IPS-NIHi7 (cell line): ENCODE measurements at regions not wholly inside any gene's neighbourhood (a gene's known extent, or its start where the extent isn't known, plus 50 kb on each side); places are given as distances from the start of the nearest gene placed in this dataset.

Experiments used
- DNase-seq: peaks from one replicate; pipeline ENCODE4 v3.0.0; 2012; ENCODE audit warnings: mixed read lengths; ENCODE audit errors: extremely low spot score

DNA sequence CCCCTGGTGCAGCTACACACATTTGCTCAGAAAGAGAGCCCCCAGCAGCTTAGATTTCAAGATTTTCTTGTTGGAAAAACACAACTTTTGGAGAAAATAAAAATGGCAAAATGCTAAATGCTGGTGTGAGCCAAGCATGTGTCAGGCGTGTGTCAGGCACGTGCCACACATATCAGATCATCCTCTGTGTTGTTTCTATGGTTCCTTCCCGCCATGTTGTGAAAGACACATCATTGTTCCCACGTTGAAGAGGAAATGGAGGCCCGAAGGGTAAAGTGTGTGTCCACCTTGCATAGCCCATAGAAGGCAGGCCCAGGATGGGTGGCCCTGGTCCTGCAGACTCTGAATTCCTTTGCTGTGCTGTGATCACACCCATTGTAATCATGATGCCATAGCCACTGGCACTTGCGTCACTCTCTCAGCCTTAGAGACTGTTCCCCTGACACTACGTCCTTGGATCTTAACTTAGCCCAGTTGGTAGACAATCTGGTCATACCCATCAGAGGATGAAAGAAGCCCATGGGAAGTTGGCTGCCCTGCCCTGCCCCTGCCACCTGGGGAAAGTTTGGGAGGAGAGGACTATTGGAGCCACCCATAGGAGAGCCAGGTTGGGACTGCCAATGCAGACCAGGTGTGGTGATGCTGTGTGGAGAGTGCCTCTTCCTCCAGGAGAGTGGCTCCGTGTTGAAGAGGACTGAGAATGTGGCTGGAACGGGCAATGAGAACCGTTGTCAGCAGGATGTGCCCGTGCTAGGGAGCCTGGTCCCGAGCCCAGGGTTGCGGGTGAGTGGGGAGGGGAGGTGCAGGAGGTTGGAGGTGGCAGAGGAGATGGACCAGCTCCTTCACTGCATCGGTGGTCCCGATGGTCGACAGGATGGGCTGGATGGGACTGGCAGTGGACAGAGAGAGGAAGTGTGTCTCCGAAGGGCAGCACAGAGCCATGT lies 65.6 kb upstream of the IGFBP3 start:
- no peak for DNase-seq

DNA sequence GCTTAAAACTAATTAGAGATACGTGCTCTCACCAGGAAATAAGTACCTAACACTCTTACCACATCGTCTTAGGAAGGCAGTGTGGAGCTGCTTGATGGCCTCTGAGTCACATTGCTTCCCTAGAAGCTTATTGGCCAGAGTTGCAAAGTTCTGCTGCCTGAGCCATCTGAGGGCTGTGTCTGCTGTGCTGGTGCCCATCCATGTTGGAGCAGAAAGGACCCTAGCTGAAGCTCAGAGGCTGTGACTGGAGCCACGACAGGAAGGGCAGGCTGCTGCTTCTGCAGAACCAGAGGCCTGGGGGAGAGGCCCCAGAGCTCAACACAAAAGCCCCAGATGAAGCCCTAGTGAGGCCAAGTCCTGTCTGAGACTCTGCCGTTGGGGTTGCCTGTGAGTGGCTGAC lies 64.8 kb upstream of the IGFBP3 start:
- no peak for DNase-seq

DNA sequence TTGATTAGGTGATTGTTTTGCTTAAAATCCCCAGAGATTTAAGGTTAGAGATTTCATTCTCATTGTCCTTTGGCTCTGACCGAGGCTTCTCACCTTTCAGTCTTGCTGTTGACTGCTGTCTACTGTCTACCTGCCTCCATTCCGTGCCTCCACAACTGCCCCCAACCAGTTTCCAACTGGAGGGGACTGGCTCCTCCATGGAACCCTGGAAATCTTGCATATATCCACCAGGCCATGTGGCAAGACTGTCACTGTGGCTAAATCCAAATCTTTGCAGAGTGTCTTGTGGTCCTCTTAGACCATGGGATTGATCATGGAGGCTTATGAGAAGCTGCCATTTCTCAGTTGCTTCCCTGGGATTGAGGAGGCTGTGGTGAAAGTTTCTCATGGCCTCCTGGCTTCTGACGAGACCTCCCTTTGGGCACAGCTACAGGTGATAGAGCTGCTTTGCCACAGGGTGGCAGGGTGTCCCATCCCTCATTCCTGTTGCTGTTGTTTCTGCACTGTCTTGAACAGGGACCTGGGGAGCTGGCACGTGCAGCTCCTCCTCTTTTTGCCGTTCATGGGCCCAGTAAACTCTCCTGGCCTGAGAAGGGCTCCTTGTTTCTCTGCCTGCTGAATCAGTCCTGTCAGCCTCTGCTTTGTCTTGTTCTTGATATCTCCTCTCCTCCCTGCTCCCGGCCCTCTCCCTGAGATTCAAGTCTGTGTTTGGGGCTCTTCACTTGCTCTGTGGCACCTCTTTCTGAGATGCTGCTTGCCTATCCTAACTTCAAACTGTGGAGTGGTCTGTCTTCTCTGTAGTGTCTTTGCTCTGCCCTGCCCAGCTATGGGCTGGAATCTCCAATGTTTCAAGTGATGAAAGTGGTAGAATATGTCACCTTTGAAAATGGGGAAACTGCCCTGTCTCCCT lies 63.6 kb upstream of the IGFBP3 start:
- DNase-seq = no peak

DNA sequence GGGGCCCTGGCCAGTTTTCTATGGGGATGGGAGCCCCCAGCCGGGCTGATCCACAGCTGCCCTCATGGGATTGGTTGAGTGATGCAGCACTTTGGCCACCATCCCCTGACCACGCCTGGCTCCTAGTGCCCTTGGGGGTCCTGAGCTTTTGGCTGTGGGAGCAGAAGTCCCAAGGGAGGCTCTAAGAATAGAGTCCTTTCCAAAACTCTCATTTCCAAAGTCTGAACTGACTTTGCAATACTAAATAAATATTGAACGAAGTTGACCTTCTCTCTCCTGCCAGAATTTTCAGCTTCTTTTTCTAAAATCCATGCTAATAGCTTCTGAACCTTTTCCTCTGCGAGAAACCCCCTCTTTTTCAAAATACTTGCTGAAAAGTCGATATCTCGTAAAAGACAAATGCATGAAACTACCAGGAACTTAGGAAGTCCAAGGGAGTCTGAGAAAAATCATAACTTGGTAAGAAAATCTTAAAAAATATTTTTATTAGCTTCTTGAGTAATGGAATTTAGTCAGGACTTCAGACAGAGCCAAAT lies 62.7 kb upstream of the IGFBP3 start:
- DNase-seq = no peak

DNA sequence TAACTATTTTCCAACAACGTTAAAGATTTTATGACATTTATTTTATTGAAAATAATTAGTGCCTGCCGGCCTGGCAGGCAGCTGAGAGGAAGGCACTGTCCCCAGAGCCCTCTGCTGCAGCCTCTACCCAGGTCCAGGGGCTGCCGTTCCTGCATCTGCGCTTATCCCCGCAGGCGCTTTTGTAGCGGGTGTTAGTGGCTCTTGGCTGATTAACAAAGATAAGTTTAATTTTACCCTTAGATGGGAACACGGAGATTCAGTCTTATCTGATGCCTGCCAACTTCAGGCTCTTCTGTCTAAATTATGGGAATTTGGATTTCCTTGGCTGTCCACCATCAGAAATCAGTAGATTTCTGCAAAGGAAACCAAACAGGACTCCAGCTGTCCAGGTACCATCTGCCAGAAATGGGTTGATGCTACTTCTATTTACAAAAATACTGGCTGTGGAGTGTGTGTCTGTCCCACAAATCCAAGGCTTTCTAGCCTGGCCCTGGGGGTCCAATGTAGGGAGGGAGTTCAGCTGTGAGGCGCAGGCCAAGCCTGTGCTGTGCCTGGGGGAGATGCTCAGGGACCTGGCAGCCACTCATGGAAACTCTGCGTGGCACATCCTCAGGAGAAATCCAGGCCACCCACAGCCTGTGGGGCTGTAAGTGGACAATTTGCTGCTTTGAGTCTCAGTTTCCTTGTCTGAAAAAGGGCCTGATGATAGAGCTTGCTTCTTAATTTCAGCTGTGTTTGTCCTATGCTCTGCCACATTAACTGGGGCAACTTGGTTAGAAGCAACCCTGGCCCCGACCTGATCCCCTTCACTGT lies 62.0 kb upstream of the IGFBP3 start:
- no peak for DNase-seq

DNA sequence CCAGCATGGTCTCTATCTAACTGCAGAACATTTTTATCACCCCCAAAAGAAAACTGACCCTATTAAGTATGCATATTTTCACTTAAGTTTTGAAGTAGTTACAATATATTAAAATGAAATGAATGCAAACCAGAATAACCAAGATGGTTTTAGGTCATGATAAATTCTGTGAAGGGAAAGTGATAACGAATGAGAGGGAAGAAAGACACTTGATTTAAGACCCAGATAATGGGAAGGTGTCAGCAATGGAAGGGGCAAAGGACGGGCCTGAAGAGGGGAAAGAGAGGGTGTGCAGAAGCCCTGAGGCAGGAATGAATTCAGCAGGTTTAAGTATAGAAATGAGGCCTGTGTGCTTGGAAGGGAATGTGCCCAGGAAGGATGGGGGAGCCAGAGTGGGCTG lies 61.1 kb upstream of the IGFBP3 start:
- DNase-seq = no peak

DNA sequence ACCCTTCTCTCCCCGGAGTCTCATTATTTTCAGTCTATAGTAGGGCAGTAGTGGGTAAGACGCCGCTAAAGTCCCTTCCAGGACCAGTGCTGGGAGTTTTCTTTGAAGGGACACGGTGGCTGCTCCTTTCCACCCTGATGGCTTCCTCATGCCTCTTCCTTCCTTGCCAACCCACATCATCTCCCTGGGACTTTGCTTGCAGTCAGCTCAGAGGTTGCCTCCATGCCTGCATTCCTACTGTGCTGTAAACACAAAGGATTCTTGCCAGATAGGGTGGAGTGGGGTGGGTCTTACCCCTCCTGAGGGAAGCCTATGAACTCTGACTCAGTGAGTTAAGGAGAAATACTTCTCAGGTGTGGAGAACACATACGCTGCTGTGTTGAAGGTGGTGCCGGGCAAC lies 59.9 kb upstream of the IGFBP3 start:
- no peak for DNase-seq

DNA sequence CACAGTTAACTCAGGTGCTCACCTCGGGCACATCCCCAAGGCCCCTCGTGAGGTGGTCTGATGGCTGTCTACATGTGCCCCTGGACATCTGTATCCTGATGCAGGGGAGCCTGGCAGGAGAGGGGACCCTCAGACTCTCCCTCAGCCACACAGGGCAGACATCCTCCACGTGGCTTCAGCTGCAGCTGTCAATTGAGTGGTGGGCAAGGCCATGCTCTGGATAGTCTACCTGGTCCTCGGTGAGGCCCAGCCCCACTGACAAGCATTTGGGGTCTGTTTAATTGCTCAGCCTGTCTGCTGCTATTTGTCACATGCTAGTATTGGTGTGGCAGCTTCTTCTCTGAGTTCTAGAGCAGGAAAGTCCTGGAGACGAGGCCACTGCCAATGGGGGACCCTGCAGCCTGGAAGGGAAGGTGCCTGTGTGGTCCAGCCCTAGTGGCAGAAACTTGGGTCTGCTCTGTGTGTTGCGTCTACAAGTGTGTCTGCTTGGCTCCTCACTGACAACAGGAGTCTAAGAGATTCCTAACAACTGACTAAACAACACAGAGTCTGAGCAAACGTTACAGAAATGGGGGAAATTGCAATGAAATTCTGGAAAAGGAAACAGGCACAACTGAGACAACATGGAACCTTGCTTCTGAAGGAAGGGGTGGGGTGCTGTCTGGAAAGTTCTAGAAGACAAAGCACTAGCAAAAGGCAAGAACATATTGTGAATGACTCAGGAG lies 59.3 kb upstream of the IGFBP3 start:
- DNase-seq = no peak

DNA sequence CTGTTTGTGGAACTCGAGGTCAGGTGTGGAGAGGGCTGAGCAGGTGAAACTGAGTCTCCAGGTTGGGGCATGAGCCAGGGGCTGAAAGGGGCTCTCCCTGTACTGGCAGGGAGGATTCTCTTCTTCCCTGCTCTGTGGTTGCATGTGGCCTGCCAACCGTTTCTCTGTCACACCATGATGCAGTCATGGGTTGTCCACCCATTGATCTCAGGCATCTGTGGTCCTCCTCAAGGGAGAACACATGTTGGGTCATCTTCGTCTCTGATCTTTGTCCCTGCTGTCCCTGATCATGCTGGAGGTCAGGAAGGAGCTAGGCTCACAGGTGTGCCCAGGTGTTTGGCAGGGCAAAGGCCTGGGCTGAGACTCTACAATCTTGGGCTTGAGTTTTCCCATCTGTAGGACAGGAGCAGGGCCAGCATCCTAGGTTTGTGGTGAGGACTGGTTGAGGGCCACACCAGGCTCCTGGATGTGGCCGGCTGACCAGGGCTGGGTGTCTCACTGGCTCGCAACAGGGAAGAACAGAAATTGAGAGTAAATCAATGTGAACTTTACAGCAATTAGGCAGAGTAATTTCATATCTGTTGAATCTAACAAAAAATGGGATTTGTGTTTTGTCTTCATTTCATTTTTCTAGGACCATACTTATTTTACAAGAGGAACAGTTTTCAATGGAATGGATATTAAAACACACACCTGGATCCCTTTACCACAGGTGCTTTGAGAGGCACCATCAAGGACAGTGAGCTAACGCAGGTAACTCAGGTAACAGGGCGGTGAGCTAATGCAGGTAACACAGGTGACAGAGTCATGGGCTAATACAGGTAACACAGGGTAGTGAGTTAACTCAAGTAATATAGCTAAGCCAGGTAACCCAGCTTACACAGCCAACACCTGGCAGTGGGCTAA lies 58.5 kb upstream of the IGFBP3 start:
- DNase-seq = no peak

DNA sequence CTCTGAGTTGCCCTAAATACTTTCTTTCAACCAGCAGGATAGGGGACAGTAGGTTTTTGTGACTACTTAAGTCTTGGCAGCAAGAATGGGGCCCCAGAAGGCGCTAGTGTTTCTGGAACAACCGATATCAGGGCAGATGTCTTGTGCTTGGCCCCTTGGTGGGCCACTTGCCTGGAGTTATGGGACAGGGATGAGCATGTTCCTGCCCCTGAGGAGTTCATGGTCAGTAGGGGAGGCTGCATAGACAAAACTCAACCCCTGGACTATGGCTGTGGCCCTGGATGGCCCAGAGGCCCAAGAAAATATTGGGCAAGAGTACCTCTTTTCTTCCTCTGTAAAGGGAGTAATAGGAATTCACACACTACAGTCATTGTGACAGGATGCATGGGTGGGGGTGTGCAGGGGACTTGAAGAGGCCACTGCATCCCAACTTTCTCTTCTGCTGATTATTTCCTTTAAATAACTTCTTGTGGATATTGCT lies 57.7 kb upstream of the IGFBP3 start:
- DNase-seq = no peak

DNA sequence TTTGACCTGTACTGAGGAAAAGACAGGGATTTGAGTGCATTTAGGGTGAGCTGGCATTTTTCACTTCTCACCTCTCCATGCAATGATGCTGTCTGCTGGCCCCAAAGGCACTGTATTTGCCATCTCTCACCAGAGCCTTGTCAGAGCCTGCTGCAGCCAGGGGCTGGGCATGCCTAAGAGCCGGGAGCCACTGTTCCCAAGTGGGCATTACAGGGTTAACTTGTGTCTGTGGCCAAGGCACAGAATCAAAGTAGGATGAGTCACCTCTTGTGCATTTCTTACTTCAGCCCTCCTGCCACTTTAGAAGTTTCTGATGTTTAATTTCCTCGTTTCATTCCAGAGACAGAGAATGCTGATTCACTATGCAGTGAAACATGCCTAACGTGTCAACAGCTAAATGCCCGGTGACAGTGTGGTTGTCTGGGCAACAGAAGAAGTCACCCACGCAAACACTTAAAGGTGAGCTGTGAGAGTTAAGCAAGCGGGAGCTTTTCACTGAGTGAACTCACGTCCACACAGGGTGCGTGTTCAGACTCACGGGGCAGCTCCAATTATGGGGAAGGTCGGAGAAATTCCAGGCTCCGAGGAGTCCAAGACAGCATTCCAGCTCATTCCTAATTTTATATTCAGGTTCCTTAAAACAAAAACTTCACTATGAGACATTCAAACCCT lies 57.1 kb upstream of the IGFBP3 start:
- DNase-seq = peak; percentile 82

DNA sequence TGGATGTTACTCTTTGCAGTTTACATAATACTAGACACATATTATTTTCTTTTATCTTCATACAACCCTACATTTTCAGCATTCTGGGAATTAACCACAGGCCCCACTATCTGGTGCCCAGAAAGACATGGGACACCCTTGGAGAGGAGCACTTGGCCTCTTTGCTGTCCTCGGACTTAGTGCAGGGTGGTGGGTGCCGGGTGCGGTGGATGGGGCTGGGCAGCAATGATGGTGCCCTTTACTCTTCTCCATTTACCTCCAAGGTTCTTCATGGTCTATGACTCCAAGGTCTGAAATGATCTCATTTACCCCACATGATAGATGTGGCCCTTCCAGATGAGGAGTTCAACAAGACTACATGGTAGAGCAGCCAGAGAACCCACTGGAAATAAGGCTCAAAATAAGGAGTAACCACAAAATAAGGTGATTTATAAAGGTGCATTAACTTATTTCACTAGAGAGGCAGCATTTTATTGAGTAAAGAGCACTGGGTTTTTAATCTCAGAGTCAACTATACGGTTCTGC lies 56.2 kb upstream of the IGFBP3 start:
- no peak for DNase-seq

DNA sequence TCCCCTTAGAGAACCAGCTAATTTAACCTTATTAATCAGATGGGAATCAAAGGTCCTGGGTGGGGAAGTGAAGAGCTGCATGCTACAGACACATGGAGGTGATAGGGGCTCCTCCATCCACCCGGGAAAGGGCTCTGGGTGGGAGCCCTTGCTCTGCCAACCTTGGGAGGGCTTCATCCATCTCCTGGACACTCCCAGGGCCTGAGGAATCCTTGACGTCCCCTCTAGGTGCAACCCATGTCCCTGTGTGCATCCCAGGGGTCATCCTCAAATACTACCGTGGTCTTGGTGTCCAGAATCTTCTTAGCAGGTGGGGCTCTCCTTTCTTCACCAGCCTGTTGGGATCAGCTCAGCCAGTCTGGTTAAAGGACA lies 55.4 kb upstream of the IGFBP3 start:
- no peak for DNase-seq

DNA sequence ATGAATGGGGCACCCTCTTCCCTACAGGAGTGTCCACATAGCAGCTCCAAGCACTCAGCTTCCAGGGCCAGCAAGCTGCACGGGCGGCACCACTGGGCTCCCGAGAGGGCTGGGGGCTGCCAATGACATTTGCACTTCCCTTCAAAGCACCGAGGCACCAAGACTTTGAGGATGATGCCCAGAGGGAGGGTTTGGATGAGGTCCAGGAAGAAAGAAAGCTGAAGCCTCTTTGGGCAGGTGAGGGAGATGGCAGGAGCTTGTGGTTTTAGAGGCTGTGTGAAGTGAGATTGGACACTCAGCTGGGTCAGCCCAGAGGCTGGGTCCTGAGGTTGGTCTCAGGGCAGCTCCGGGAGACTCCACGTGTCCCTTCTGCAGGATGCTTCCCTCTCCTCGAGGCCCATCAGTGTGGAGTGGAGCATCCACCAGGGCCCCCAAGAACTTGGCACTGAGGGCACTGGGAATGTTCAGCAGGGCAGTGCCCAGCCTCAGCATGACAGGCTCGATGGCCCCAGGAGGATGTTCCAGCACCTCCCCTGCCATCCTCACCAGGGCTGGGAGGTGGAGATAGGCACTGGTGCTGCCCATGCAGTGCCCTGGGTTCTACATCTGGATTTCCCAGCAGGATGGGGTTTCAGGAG lies 54.9 kb upstream of the IGFBP3 start:
- DNase-seq = no peak

DNA sequence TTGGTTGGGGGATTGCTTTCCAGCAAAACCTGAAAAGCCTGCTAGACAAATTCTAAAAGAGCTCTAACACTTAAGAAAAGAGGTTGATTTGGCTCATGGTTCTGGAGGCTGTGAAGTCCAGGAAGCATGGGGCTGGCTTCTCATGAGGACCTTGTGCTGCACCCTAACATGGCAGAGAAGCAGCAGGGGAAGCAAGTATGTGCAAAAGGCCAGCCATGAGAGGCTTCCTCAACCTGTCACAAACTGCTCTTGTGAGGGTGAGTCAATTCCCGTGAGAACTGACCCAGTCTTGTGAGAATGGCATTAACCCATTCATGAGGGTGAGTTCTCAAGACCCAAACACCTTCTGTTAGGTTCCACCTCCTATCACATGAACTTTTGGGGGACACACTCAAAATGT lies 54.3 kb upstream of the IGFBP3 start:
- no peak for DNase-seq

DNA sequence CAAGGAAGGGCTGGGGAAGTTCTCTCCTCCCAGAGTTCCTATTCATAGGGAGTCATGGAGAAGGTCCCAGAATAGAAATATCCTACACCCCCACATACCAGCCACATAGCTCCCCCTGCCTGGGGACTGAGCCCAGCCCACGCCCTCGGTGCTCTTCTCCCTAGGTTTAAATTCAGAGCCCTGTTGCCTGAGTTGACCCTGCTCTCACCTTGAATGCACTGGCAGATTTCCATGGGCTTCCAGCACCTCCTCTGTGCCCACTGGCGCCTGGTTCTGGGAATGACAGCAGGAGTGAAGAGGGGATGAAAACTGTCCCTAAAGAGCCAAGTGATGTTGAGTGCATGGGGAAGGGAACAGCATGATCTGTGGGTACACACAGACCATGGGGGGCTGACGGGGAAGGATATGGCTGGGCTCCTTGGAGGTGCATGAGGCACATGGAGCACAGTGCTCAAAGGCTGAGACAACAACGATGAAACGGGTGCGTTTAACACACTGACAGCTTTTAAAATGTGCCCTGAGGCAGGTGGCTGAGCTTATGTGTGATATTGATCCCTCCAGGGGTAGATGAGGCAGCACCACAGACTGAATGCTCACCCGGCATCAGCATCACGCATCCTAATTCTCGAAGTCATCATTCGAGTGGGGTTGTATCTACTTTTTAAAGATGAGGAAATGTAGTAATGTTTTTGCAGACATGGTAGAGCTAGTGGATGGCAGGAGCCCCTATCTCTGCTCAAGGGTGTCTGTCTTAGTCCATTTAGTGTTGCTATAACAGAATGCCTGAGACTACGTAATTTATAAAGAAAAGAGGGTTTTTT lies 53.7 kb upstream of the IGFBP3 start:
- DNase-seq = no peak

DNA sequence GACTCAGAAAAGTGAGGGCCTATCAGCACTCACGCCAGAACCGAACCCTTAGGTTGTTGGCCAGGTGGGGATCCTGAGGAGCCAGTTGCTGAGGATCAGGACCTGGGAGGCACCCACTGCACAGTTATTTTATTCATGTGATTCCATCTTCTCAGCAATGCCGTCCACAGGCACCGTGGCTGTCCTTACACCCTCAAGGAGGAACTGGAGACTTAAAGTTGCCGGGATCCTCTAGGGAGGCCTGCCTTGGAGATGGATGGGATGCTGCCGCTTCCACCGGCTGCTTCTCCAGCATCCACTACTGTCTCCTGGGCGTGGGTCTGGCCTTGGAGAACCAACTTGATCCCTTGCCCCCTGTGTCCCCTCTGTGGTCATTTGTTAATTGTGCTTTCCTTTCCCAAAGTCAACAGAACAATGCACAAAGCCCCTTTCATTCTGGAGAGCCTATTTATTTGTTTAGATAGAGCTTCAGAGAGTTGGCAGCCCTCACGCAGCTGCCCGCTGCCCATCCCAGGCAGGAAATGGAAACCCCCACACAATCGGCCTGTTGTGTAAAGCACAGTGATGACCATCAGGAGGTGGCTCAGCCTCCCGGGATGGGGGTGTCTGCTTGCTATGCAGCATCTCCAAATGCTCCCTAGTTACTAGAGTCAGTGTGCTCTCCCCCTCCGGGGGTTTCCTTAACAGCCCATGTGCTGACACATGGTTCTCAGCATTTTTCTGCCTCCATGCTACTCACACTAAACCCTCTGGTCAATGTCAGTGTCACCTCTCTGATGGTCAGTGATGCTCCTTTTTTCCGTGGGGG lies 52.9 kb upstream of the IGFBP3 start:
- no peak for DNase-seq
